ENCODE measurements at regions not wholly inside any gene's neighbourhood (a gene's known extent, or its start where the extent isn't known, plus 50 kb on each side); places are given as distances from the start of the nearest gene placed in this dataset.

DNA sequence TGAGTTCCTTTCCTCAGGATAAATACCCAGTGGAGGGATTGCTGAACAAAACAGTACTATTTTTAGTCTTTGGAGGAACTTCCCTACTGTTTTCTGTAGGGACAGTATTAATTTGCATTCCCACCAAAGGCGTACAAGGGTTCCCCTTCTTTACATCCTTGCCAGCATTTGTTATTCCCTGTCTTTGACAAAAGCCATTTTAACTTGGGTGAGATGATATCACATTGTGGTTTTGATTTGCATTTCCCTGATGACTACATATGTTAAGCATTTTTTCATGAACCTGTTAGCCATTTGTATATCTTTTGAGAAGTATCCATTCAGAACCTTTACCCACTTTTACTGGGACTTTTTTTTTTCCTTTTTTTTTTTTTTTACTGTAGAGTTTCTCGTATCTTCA is 126.2 kb upstream of the ANXA10 start:
- TF ChIP-seq GRHL2 (CRISPR knock-in tag; IDR thresholded peaks at IDR 0.05; ENCODE audit: insufficient replicate concordance, severe bottlenecking) (no peak), ATF2 (CRISPR knock-in tag; IDR thresholded peaks at IDR 0.05; ENCODE audit: borderline replicate concordance, low read depth) (no peak), TEAD1 (CRISPR knock-in tag; IDR thresholded peaks at IDR 0.05) (no peak), ETV6 (CRISPR knock-in tag; IDR thresholded peaks at IDR 0.05) (no peak), CTCF (IDR thresholded peaks at IDR 0.05) (no peak), ARID4B (CRISPR knock-in tag; IDR thresholded peaks at IDR 0.05; ENCODE audit: borderline replicate concordance) (no peak)
- TF ChIP-seq, protein P1, sequence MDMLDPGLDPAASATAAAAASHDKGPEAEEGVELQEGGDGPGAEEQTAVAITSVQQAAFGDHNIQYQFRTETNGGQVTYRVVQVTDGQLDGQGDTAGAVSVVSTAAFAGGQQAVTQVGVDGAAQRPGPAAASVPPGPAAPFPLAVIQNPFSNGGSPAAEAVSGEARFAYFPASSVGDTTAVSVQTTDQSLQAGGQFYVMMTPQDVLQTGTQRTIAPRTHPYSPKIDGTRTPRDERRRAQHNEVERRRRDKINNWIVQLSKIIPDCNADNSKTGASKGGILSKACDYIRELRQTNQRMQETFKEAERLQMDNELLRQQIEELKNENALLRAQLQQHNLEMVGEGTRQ (CRISPR knock-in tag; IDR thresholded peaks at IDR 0.05): no peak
